ACHN (cell line): ENCODE measurements at regions not wholly inside any gene's neighbourhood (a gene's known extent, or its start where the extent isn't known, plus 50 kb on each side); places are given as distances from the start of the nearest gene placed in this dataset.

Source experiments
- DNase-seq: peaks from one replicate; pipeline ENCODE4 v3.0.0-alpha.2; 2015
- in situ Hi-C: cut with HindIII; loops from 2 replicates; pipeline ENCODE4 v1.10.0; 2017; ENCODE audit warnings: low sequenced_read_pairs, low pct_ligation_motif_present, low pct_unique_long_range_greater_than_20kb

GRCh38 chr12:93201990-93202389, 175.7 kb upstream of the NUDT4 start:
- no peak for DNase-seq
- in situ Hi-C loops: no loop called here

GRCh38 chr12:93202688-93203087, 175.0 kb upstream of the NUDT4 start:
- DNase-seq: no peak
- in situ Hi-C loops: no loop called here

- no peak for DNase-seq
- in situ Hi-C loops: no loop called here
Measured at GRCh38 chr12:93203361-93203760, 174.4 kb upstream of the NUDT4 start.

GRCh38 chr12:93204896-93205295, 172.8 kb upstream of the NUDT4 start:
- in situ Hi-C loops: no loop called here

GRCh38 chr12:93205361-93205760, 172.4 kb upstream of the NUDT4 start:
- no peak for DNase-seq
- in situ Hi-C loops: no loop called here

More at GRCh38 chr12:93204896-93205295, 172.8 kb upstream of the NUDT4 start:
- DNase-seq: no peak

- in situ Hi-C loops: no loop called here
- DNase-seq: no peak
Measured at GRCh38 chr12:93208011-93208410, 169.7 kb upstream of the NUDT4 start.

- in situ Hi-C loops: no loop called here
- no peak for DNase-seq
Measured at GRCh38 chr12:93214523-93215289, 163.0 kb upstream of the NUDT4 start.

- in situ Hi-C loops: no loop called here
- DNase-seq: no peak
Measured at GRCh38 chr12:93215290-93215678, 162.4 kb upstream of the NUDT4 start.

GRCh38 chr12:93219947-93220346, 157.8 kb upstream of the NUDT4 start:
- in situ Hi-C loops: no loop called here
- DNase-seq: no peak

- DNase-seq: no peak
- in situ Hi-C loops: no loop called here
Measured at GRCh38 chr12:93221841-93222240, 155.9 kb upstream of the NUDT4 start.

- no peak for DNase-seq
- in situ Hi-C loops: no loop called here
Measured at GRCh38 chr12:93223440-93224426, 154.0 kb upstream of the NUDT4 start.

GRCh38 chr12:93225094-93225493, 152.6 kb upstream of the NUDT4 start:
- in situ Hi-C loops: no loop called here

GRCh38 chr12:93226361-93226760, 151.4 kb upstream of the NUDT4 start:
- in situ Hi-C loops: no loop called here
- no peak for DNase-seq

More at GRCh38 chr12:93225094-93225493, 152.6 kb upstream of the NUDT4 start:
- no peak for DNase-seq

GRCh38 chr12:93229494-93230325, 148.0 kb upstream of the NUDT4 start:
- in situ Hi-C loops: no loop called here
- DNase-seq: peak; percentile 72

- in situ Hi-C loops: no loop called here
- DNase-seq: no peak
Measured at GRCh38 chr12:93230326-93230720, 147.4 kb upstream of the NUDT4 start.

- DNase-seq: no peak
- in situ Hi-C loops: no loop called here
Measured at GRCh38 chr12:93231938-93232337, 145.8 kb upstream of the NUDT4 start.

GRCh38 chr12:93234641-93235040, 143.1 kb upstream of the NUDT4 start:
- DNase-seq: no peak
- in situ Hi-C loops: no loop called here

GRCh38 chr12:93235881-93236280, 141.8 kb upstream of the NUDT4 start:
- in situ Hi-C loops: no loop called here
- DNase-seq: no peak
